ENCODE measurements at regions not wholly inside any gene's neighbourhood (a gene's known extent, or its start where the extent isn't known, plus 50 kb on each side); places are given as distances from the start of the nearest gene placed in this dataset.

GRCh38 chr14:97295108-97295710 lies 498.0 kb downstream of the VRK1 start:
- H3K27ac ChIP-seq: no peak overlapping the region

DNA sequence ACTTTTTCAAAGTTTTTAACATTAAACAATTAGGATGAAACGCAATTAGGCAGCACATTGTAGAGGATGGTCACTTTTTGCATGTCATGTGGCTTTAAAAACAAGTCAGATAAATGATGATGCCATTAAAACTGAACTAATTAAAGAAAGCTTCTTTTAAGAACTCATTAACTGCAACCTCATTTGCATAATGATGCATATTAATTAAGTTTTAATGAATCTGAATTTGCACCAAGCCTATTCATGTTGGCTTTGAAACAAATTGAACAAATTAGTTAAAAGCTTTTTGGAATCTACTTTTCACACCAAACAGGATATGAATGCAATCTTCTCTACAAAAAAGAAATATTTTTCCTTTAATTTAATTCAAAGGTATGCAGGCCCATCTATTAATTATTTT lies 499.0 kb downstream of the VRK1 start:
- TF ChIP-seq, protein P1, sequence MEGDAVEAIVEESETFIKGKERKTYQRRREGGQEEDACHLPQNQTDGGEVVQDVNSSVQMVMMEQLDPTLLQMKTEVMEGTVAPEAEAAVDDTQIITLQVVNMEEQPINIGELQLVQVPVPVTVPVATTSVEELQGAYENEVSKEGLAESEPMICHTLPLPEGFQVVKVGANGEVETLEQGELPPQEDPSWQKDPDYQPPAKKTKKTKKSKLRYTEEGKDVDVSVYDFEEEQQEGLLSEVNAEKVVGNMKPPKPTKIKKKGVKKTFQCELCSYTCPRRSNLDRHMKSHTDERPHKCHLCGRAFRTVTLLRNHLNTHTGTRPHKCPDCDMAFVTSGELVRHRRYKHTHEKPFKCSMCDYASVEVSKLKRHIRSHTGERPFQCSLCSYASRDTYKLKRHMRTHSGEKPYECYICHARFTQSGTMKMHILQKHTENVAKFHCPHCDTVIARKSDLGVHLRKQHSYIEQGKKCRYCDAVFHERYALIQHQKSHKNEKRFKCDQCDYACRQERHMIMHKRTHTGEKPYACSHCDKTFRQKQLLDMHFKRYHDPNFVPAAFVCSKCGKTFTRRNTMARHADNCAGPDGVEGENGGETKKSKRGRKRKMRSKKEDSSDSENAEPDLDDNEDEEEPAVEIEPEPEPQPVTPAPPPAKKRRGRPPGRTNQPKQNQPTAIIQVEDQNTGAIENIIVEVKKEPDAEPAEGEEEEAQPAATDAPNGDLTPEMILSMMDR (conservative IDR thresholded peaks at IDR 0.05): no peak
- no peak overlapping the region for H3K27ac ChIP-seq

More at GRCh38 chr14:97295108-97295710, 498.0 kb downstream of the VRK1 start:
- TF ChIP-seq, protein P1 (conservative IDR thresholded peaks at IDR 0.05): no peak

DNA sequence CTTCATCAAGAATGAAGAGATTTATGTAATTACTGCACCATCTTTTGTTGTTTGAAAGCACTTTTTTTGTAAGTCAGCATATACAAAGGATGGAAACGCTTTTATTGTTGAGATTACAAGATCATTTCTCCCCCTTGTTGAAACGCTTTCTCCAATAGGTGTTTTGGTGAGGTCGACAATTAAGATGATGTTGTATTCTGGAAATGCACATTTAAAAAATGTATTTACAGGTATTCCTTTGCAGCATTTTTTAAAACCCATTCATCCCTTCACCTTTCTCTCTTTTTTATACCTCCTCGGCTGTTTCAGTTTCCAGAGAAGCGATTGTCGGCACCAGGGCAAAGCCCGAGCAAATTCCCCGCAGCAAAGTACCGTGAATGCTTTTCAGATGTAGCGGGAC lies 499.9 kb downstream of the VRK1 start:
- TF ChIP-seq, protein P1 (conservative IDR thresholded peaks at IDR 0.05): no peak

GRCh38 chr14:97298331-97298730 lies 501.1 kb downstream of the VRK1 start:
- TF ChIP-seq, protein P1 (conservative IDR thresholded peaks at IDR 0.05): no peak
- H3K27ac ChIP-seq: no peak overlapping the region

More for the DNA sequence above, 499.9 kb downstream of the VRK1 start:
- no peak overlapping the region for H3K27ac ChIP-seq

DNA sequence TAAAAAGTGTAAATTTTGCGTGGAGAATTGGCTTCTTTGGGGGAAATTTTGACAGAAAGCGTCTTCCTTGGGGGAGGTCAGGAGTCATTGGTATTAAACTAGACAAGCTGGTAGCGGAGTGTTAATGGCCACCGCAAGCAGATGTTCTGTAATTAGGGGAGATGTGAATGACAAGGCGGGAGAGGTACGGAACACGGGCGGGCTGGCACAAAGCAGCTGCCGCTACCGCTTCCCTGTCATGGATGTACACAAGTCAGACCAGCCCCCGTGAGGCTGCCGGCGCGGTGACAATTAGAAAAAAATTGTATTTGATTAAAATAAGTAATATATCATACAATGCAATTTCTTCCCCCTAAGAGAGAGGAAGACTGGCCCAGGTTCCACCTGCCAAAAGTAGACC lies 501.6 kb downstream of the VRK1 start:
- TF ChIP-seq, protein P1 (conservative IDR thresholded peaks at IDR 0.05): no peak
- H3K27ac ChIP-seq: no peak overlapping the region

GRCh38 chr14:97299661-97300060 lies 502.5 kb downstream of the VRK1 start:
- H3K27ac ChIP-seq: no peak overlapping the region
- TF ChIP-seq, protein P1 (conservative IDR thresholded peaks at IDR 0.05): no peak

- no peak overlapping the region for H3K27ac ChIP-seq
- TF ChIP-seq, protein P1 (conservative IDR thresholded peaks at IDR 0.05): no peak
Measured at GRCh38 chr14:97301931-97302559, 504.9 kb downstream of the VRK1 start.
